HG03378 (cell line): ENCODE measurements at regions not wholly inside any gene's neighbourhood (a gene's known extent, or its start where the extent isn't known, plus 50 kb on each side); places are given as distances from the start of the nearest gene placed in this dataset.

Experiments used
- ATAC-seq: cut with Tn5 transposase; IDR thresholded peaks from one replicate; pipeline ENCODE4 v1.9.1; 2021; ENCODE audit warnings: mild to moderate bottlenecking, moderate library complexity; ENCODE audit not compliant: unreplicated experiment

DNA sequence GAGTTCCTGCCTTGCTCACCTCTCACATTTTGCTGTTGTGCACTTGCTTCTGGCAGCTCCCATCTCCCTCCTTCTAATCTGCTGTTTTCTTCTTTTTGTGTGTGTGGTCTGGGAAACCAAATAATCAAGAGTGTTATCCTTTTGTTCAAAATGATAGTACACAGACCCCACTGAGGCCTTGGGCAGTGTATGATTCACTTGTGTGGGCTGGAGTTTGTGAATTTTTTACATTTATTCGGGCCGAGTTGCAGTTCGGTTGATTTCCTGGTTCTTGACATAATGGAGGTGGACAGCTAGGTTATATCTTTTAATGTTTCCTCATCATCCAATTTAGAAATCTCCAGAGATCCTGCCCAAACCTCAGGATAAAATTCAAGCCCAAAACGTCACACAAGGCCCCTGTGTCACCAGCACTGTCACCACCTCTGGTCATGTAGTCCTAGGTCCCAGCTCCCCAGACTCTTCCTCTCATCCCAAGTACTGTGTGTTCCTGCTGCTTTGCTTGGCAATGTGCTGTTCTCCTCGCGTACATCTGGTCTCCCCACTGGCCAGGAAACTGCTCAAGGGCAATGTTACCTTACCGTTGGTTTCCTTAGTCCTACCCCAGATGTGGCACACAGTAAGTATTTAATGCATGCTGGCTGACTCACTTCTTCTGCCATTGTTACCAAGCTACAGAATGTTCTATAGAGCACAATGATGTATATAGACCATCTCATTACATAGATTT is 55.7 kb upstream of the PHACTR2 start:
- ATAC-seq: no peak

DNA sequence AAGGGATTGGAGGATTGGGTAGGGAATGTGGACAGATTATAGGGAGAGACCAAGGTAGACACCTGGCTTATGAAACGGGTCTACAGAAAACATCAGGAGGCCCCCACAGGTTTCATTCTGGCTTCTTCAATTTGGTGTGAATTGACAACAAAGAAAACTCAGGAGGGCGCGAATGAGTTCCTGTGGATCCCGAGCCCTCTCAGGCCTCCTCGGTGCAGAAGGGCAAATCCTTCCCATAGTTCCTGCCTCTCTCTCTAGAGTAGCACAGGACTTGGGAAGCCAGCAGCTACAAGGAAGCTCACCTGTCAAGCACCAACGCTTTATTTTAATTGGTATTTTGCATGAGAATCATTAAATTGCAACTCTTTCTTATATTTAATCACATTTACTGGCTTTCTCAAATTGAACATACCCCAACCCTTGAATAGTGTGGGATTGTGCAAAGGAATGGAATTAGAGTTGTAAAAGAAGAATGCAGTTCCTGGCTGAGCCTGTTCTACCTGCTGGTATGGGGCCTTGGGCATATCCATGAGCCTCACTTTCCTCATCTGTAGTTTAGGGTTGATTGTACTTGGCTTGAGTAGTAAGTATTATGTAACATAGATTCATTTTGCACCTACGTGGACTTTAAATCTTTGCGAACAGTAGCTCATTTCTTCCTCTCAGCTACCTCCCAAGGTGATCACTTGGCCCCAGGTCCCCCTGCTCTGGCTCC is 56.4 kb upstream of the PHACTR2 start:
- ATAC-seq: no peak

DNA sequence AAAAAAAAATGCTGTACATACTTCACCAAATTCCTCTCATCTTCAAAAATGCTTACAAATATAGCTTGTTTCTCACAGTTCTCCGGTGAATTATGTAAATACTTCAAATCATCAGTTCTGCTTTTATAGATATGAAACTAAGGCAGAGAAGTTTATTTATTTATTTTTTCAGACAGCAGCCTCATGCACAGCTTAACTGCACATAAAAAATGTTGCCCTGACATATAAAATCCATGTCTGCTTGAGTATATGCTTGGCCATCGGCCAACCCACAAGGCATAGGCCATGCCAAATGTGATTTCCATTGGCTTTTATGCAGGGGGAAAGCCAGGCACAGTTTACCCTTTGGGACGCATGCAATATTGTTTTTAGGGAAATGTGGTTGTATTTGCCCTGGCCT is 57.3 kb upstream of the PHACTR2 start:
- ATAC-seq: no peak

DNA sequence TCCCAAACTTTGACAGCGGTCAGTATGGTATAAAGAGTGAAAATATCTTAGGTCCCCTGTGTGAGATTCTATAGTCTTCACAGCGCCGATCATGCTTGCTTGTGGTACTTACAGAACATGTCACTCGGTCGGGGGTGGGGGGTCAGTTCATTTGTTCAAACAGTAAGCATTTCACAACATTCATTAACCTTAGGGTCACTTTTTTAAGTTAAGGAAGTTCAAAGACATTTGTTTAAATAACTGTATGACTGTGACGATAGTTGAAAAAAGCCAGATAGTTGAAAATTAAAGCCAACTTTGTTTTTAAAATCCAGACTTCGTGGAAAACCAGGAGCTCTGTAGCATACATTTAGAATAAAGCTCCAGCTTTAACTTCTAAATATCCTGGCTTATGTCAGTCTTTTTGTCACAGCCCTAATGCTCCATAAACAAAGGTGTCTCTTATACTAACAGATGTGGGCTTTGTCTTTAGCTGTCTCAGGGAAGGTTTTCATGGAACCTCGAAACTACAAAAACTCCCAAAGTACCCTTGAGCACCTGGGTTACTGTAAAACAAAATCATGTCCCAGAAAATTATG is 57.9 kb upstream of the PHACTR2 start:
- no peak for ATAC-seq

DNA sequence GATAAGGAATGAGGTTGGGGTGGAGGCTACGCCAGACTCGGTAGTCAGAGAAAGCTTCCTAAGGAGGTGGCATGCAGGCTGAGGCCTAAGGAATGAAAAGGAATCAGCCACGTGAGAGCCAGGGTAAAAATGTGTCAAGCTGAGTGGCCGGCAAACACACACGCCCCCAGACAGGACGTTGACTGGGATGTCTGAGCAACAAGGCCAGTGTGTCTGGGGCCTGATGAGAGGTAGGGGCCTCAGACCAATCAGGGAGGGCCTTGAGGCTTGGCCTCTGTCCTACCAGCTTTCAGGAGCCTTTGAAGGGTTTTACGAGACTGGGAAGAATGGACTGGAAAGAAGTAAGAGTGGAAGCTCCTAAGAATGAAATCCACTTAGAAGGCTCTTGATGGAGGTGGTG is 61.0 kb upstream of the PHACTR2 start:
- no peak for ATAC-seq

DNA sequence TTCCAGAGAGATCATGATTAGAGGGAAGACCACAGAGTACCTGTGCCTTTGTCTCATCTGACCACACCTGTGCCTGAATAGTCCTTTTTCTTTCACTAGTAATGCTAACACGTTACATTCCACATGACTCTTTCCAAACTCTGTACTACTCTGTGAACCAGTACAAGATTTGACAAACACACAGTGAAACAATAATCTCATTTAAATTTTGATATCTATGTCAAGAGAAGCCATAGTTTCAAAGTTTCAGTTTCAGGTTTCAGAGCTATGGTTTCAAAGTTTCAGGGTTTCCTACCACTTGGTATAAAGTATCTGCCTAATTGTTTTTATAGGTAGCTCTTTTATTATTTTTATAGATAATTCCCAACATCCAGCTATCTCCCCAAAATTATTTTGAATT is 62.0 kb upstream of the PHACTR2 start:
- ATAC-seq: no peak

DNA sequence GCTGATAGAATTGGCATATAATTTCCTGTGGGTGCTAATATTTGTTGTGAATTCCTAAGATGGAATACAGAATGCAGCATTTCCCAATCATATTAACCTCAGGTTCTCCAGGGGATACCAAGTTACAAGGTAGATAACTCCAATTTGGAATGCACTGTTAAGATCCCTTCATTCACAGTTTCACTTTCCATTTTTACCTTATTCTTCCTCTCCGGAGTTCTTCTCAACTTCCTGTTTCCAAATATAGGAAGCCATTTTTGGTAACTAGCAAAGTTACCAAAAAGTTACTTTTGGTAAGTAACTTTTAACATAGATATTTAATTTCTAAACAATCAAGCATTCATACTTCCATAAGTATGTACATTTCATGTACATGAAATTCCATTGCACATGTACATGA is 63.5 kb upstream of the PHACTR2 start:
- no peak for ATAC-seq

DNA sequence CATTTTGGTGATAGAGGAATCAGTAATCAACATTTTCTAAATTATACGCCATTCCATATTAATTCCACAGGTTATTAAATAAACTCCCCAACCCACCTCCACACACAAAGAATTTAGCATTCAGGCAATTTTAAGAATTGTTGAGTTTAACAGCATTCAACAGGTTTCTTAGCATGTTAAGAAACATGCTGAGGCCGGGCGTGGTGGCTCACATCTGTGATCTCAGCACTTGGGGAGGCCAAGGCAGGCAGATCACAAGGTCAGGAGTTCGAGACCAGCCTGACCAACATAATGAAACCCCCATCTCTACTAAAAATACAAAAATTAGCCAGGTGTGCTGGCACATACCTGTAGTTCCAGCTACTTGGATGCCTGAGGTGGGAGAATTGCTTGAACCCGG is 64.0 kb upstream of the PHACTR2 start:
- ATAC-seq: no peak

DNA sequence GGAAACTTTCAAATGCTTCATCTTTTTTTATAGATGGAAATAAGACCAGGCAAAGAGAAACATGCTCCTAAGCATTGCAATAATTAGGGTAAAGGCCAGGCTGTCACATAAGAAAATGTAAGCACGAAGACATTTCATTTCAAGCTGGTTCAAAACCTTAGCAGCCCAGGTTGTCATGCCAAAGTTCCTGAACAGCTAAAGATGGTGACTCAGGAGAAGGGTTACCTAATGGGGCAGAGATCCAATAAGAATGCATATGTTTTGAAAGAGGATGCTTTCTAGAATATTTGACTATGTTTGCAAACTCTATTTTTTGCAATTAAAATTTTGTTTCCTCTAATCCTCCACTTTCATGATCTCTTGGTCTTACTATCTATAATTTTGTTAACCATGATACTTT is 65.6 kb upstream of the PHACTR2 start:
- no peak for ATAC-seq

DNA sequence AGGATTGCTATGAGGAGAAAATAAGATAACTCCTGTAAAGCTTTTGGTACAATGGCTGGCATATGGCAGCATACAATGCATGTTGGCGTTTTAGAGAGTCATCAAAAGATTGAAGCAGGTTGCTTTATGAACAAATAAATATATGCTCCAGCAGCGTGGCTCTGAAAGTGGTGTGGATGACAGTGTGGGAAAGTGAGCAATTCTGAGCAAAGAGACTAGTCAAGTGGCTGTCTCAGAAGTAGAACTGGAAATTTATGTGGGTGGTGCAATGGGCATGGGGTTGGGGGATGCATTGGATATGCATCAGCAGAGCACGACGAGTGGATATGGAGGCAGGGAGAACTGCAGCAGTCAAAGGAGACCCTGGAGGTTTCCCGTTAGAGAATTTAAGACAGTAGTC is 66.2 kb upstream of the PHACTR2 start:
- ATAC-seq: no peak

DNA sequence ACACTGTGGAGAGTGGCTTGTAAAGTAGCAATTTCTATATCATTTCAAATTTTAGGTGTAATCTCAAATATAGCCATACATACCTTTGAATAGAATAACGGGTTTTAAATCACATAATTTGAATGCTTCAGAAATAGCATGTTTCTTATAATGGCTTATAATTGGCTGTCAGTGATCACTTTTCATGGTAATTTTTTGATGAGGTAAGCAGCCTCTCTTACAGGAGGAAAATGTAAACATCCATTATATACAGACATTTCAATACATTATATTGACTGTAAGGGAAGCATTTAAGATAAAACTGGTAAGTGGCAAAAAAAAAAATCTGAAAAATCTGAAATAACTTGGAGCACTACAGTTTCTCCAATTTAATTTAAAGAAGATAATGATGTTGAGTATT is 67.8 kb upstream of the PHACTR2 start:
- ATAC-seq: no peak

DNA sequence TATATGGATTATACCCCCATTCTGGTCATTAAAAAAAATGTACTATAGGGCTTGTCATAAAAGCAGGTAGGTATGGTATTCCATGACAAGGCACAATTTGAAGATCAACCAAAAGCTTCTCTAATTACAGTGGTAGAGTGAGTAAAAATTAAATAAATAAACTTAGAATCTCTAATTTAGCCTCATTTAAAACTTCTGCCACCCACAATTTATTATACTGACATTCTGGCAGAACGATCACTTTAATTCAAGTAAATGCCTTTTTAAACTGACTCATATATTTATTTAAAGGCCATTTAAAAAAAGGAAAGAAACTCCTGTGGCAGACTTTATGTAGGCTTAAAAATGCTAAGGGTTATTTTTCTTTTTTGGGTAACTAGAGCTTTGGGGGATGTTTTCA is 68.3 kb upstream of the PHACTR2 start:
- ATAC-seq: no peak

DNA sequence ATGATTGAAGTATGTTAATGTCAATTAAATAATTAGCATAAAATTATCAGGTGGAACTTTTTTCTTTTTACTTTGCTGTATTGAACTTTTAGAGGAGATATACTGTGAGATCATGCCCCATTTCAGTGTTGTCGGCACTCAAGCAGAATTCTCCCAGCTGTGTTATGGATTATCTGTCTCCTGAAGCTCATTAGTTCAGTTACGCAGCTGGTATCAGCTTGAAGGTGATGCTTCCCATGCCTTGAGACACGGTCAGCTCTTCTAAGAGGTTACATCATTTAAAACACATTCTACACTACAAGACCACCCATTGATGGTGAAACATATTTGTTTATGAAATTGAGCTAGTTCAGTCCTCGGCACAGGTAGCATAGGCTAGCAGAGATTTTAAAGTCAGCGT is 68.9 kb upstream of the PHACTR2 start:
- no peak for ATAC-seq

DNA sequence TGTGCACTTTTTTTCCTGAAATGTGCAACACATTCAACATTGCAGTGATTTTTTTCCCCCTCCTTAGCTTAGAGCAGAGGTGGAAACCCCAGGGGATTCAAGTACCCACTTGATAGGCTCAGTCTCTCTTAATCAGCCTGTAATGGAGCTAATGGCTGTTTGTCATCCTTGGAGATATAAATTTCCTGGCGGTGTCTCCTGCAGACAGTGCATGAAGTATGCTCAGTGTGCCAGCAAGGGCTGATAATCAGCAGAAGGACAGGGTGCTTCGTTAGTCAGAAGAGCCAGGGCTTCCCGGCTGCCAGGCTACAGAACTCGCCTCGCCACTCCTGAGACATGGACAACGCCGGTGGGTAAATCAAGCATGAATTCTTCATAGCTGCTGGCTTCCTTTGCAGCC is 69.8 kb upstream of the PHACTR2 start:
- no peak for ATAC-seq

DNA sequence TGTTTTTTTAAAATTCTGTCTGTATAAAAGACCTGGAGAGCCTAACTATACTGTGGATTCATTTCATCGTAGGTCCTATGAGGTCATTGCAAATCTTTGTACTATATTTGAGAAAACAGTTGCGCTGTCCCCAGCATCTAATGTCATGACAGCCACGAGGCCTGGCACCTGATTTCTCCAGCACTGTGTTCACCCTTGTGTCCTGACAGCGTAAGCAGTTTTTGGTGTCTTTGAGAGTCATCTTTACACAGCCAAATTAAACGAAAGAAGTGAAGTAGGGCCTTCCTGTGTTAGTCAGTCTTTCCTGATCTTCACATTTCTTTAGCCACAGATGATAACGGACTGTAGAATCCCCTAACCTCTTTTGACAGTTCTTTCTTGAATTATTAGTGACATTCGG is 70.6 kb upstream of the PHACTR2 start:
- no peak for ATAC-seq

DNA sequence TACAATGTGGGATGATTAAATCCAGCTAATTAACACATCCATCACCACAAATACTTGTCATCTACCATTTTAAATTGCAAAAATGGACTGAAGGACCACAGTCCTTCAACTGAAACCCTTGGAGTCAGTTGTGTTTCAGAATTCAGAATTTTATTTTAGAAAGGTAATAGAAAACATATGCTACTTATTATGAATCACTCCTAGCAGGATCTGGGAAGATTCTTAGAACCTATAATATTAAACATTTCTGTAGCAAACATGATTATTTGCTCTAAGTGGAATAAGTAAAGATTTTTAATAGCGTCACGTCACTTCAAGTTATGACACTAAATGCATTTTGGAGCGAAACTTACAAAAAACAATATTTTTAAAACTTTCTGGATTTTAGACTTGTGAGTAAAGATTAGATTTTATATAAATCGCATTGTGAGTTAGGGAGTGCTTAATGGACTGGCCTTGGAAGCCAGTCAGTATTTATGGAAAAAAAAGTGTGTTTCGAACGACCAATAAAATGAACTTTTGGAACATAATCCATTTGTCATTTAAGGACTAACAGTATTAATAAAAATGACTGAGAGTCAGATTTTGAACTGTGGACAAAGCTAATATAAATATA is 71.8 kb upstream of the PHACTR2 start:
- no peak for ATAC-seq

DNA sequence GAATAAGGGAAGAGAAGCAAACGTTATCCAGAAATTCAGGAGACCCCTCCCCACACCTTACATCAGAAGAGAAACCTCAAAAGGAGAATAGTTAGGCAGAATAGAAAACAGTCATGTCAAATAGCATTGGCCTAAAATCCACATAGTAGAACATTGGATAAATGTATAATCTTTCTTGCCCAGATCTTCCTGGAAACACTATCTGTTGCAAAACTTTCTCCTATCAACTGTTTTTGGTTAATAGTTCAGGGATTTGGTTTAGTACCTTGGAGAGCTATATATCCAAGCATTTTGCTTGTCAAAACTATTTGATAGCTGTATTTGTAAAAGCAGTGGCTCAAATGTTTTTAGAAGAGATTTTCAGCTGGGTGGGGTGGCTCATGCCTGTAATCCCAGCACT is 74.3 kb upstream of the PHACTR2 start:
- ATAC-seq: no peak

DNA sequence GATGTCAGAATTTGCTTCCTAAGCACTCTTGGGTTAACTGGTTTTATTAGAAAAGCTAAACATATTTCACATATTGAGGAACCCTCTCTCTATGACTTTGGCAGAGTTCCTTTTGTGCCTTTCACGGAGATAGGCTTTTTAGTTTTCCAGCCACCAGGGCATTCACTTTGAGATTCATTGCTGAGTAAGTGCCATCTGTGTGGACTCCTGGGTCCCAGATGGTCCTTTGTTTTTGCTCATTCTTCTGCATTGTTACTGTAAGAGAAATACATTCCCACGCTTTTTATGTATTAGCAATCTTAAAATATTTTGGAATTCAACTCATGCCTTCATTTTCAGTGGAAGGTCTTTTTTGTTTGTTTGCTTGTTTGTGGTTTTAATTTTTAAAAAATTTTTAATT is 76.3 kb upstream of the PHACTR2 start:
- ATAC-seq: no peak

DNA sequence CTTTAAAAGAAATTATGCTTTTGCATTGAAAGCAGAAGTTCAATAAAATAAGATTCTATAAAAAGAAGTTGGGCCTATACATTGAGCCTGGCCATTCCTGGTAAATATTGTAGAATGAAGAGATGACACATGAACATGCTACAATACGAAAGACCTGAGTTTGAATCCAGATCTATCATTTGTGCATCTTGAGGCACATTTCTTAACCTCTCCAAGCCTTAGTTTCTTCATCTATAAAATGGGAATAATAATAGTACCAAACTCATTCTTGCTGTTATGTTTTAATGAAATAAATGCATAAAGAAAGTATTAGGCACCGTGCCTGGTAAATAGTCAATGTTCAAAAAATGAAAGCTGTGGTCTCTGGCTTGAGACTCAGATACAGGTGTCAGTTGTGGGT is 76.9 kb upstream of the PHACTR2 start:
- ATAC-seq: no peak

DNA sequence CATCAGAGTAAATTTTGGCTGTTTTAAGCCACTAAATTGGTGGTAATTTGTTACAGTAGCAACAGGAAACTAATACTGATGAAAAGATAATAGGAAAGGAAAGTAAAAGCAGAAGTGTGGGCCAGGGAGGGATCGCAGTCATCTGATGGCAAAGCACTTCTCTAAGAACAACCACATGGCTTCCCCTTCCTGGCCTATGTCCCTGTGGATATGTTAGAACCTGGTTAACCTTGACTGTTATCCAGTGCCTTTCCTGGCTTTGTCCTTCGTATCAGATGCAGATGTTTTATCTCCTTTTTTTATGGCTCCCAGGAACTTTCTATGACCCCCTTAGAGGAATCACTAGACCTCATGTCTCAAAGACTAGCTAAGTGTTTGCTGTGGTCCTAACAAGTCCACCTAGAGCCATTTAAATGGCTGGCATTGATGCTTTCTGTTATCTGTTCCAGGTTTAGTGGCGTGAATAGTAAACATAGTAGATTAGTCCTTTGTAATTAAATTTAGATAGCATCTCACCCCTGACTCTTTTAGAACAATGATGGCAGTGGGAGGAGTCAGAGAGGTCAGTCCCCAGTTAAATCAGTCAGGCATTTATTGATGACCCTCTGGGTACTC is 79.2 kb upstream of the PHACTR2 start:
- ATAC-seq: no peak

DNA sequence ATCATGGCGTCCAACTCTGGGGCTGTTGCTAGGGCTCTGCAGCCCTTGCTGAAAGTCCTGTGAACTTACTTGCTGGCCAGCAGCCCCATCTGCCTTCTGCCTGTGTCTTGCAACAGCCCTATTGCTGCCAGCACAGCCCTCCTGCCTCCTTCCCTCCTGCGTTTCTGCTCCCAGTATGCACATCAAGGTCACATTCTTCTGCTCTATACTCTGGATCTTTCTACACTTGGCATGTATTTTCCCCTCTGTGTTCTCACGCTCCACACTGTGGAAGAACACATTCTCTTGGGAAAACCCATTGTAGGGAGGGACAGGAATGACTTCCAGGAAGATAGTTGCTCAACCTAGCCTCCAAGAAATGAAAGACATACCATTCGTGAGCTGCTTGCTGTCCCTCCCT is 80.9 kb upstream of the PHACTR2 start:
- ATAC-seq: no peak
